Ascending aorta (tissue), 2 donors: ENCODE measurements at regions not wholly inside any gene's neighbourhood (a gene's known extent, or its start where the extent isn't known, plus 50 kb on each side); places are given as distances from the start of the nearest gene placed in this dataset.

Source experiments
- DNase-seq, 2 donors: peaks; one replicate each; pipeline ENCODE4 v3.0.0-alpha.2; 2019; ENCODE audit warnings: low spot score in 2 of 2
- H3K27ac ChIP-seq, 2 donors: fragments of 200-600 bp; sonication (generic); one replicate each; pipeline ENCODE4 v1.5.1; 2016 to 2017; ENCODE audit warnings: mild to moderate bottlenecking in 1 of 2
- H3K27me3 ChIP-seq: fragments of 200-600 bp; sonication (generic); one replicate; pipeline ENCODE4 v1.5.1; 2017
- H3K36me3 ChIP-seq, 2 donors: fragments of 200-600 bp; sonication (generic); one replicate each; pipeline ENCODE4 v1.5.1; 2016
- H3K4me1 ChIP-seq, 2 donors: fragments of 200-600 bp; sonication (generic); one replicate each; pipeline ENCODE4 v1.5.1; 2016 to 2017; ENCODE audit warnings: mild to moderate bottlenecking in 1 of 2
- H3K4me3 ChIP-seq, 2 donors: fragments of 200-600 bp; sonication (generic); one replicate each; pipeline ENCODE4 v1.5.1; 2016 to 2017; ENCODE audit warnings: mild to moderate bottlenecking in 1 of 2
- H3K9me3 ChIP-seq, 2 donors: fragments of 200-600 bp; sonication (generic); one replicate each; pipeline ENCODE4 v1.5.1; 2016
- intact Hi-C: fragments of 100-400 bp; cut with DNase I; formaldehyde crosslinking; loops from one replicate; pipeline ENCODE4 v1.15.1; 2023
- TF ChIP-seq, protein P1 (sequence below), 3 experiments: fragments of 200-600 bp in 2 of 3; fragments of 450-650 bp in 1 of 3; sonication (generic) in 2 of 3; IDR thresholded peaks; one replicate each; pipeline ENCODE4 v1.5.1; 2016 to 2019; ENCODE audit warnings: antibody characterized with exemption in 3 of 3, mild to moderate bottlenecking in 1 of 3, moderate library complexity in 1 of 3

DNA sequence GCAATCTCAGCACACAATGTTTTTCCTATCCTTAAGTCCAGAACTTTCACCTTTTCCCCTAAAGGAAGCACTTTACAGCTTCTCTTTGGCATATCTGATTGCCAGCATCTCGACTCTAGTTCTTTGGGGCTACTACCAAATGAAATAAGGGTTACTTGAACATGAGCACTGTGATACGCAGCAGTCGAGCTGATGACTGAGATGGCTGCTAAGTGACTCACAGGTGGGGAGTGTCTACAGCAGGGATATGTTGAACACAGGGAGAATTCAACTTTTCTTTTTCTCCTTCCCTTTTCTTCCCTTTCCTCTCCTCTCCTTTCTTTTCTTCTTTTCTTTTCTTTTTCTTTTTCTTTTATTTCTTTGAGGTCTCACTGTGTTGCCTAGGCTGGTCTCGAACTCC, 334.8 kb downstream of the MAF start:
- Histone ChIP-seq H3K36me3 (no peaks in the 10 kb centered on the region), H3K27me3 (no peaks in the 10 kb centered on the region), H3K9me3 (no peaks in the 10 kb centered on the region), H3K4me3 (no peak overlapping the region), H3K4me1 (no peaks in the 10 kb centered on the region), H3K27ac (no peak overlapping the region)
- no peak for DNase-seq
- intact Hi-C loops = no loop called here
- TF ChIP-seq, protein P1, sequence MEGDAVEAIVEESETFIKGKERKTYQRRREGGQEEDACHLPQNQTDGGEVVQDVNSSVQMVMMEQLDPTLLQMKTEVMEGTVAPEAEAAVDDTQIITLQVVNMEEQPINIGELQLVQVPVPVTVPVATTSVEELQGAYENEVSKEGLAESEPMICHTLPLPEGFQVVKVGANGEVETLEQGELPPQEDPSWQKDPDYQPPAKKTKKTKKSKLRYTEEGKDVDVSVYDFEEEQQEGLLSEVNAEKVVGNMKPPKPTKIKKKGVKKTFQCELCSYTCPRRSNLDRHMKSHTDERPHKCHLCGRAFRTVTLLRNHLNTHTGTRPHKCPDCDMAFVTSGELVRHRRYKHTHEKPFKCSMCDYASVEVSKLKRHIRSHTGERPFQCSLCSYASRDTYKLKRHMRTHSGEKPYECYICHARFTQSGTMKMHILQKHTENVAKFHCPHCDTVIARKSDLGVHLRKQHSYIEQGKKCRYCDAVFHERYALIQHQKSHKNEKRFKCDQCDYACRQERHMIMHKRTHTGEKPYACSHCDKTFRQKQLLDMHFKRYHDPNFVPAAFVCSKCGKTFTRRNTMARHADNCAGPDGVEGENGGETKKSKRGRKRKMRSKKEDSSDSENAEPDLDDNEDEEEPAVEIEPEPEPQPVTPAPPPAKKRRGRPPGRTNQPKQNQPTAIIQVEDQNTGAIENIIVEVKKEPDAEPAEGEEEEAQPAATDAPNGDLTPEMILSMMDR (IDR thresholded peaks at IDR 0.05) = no peak

DNA sequence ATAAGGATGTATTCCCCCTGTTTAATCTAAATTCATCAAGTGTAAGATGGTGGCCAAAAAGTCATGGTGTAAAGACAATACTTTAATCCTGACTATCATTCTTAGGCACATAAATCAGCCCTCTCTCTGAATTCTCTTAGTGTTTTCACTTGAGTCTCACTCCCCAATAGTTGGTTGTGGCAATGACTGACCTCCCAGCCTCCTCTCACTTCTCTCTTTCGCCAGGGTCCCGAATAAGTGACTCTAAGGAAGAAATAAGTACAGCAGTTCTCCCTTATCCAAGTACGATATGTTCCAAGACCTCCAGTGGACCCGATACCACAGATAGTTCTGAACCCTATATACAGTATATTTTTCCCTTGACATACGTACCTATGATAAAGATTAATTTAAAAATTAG, 335.3 kb downstream of the MAF start:
- no peaks in the 10 kb centered on the region for H3K9me3 ChIP-seq
- no peaks in the 10 kb centered on the region for H3K36me3 ChIP-seq
- TF ChIP-seq, protein P1 (IDR thresholded peaks at IDR 0.05) = no peak
- no peak overlapping the region for H3K4me3 ChIP-seq
- H3K4me1 ChIP-seq = no peaks in the 10 kb centered on the region
- H3K27ac ChIP-seq = no peak overlapping the region
- no peaks in the 10 kb centered on the region for H3K27me3 ChIP-seq
- no peak for DNase-seq
- intact Hi-C loops = no loop called here

DNA sequence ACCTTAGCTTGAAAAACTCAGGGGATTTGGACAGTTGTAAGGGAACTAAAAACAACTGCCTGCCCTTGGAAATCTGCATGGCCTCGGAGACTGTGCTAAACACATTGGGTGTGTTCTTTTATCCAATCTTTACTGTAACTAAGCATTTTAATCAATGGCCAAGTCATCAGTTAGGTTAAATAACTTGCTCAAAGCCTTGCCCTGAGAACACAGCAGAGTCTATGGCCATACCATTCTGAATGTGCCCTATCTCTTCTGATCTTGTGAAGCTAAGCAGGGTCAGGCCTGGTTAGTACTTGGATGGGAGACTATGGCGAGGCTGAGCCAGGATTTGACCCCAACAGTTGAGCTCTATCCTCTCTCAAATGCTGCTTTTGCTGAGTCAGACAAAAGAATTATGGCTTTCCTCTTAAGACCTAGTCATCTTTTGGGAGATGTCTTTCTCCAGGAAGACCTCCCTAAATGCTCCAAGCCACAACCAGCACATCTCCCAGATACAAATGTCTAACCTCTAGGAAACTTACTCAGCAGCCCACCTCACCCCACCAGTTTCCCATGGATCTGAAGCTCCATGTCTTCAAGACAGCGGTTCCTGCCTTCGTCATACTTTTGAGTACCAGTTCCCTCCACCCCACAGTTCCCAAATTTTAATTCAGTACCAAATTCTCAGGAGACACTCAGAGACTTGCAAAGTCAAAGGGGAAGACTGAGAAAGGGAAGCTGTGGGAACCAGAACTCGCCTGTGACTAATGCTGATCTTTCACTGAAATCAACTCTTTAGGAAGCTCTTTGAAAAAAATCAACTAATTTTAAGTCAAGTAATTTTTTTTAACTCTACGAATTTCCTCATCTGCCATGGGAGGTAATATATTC, 336.1 kb downstream of the MAF start:
- Histone ChIP-seq H3K4me1 (no peaks in the 10 kb centered on the region), H3K9me3 (no peaks in the 10 kb centered on the region), H3K4me3 (no peak overlapping the region), H3K36me3 (no peaks in the 10 kb centered on the region), H3K27me3 (no peaks in the 10 kb centered on the region), H3K27ac (no peak overlapping the region)
- no peak for DNase-seq
- TF ChIP-seq, protein P1 (IDR thresholded peaks at IDR 0.05) = no peak
- intact Hi-C loops = no loop called here

DNA sequence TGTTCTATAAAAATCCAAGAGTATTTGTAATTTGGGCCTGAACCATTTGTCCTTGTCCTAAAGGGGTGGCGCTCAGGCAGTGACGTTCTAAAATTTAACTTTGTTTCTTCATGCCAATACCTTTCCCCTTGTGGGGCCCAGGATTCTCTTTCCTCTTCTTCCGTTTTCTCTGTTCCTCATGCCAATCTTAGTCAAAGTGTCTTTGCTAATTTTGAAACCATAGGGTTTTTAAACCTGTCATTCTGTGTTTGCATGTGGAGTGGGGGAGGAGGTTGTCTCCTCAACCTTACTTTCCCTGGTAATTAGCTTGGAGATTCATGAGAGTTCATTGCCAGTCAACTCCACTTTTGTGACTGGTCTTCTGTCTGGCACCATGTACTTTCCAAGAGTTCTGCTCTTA, 337.1 kb downstream of the MAF start:
- H3K36me3 ChIP-seq = no peaks in the 10 kb centered on the region
- H3K27me3 ChIP-seq = no peaks in the 10 kb centered on the region
- intact Hi-C loops = no loop called here
- no peaks in the 10 kb centered on the region for H3K9me3 ChIP-seq
- no peak for DNase-seq
- no peak overlapping the region for H3K27ac ChIP-seq
- TF ChIP-seq, protein P1 (IDR thresholded peaks at IDR 0.05) = no peak
- H3K4me1 ChIP-seq = no peaks in the 10 kb centered on the region
- no peak overlapping the region for H3K4me3 ChIP-seq
